C1 segment of cervical spinal cord (tissue), 14 donors: ENCODE measurements at regions not wholly inside any gene's neighbourhood (a gene's known extent, or its start where the extent isn't known, plus 50 kb on each side); places are given as distances from the start of the nearest gene placed in this dataset.

Experiments
- DNase-seq, 14 donors: peaks; one replicate each; lab custom pipeline; 2025; lab: John Stamatoyannopoulos, UW

DNA sequence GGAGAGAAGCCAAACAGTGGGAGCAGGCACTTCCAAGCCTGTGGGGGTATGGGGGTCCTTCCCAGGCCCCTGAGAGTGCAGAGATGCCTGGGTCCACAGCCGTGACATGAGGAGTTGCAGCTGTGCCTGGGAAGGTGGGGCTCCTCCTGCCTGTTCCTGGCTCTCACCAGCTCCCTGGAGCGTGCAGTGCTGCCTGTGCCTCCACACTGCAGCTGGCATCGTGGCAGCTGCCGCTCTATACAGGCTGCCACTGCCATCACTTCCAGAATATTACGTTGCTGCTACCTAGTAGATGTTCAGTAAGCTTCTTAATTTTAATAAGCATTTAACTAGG is 223.7 kb downstream of the KCNC2 start:
- no peak for DNase-seq

DNA sequence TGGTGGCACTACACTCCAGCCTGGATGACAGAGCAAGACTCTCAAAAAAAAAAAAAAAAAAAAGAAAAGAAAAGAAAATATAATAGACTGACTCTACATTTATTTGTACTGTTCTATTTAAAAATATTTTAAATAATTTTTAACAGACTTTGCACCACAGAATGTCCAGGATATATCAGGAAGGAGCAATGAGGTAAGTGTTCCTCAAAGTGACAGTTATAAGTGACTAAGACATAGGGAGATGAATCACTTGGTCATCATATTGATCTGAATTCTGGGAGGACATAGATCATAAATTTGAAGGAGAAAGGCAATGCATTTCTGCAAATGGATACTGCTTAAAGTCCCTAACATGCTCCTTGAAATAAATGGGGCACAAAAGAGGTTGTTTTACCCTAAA is 221.5 kb downstream of the KCNC2 start:
- DNase-seq = no peak
